ENCODE measurements at regions not wholly inside any gene's neighbourhood (a gene's known extent, or its start where the extent isn't known, plus 50 kb on each side); places are given as distances from the start of the nearest gene placed in this dataset.
"Not testable (repeated sequence)": the region's sequence is repeated elsewhere in the genome, so short reads cannot be mapped to it uniquely, and the experiment has no call there.

DNA sequence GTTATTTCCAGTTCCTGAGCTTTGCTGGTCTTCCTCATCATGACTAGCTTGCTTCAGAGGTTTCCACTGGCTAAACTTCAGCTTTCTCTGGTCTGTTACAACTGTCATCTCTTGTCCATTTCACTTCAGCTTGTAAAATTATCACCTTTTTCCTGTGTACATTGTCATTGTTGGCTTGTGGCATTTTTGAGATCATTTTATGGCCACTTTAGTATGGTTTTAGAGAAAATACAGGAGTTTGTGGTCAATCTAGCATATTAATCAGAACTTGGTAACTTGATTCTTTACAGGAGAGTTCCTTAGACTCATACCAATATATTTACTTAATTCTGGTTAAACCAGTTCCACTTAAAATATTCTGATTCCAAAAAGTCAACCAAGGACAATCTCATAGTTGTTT lies 235.9 kb upstream of the KITLG start:
- DNase-seq (ENCODE audit: low spot score), result no peak

- no peak for DNase-seq (ENCODE audit: low spot score)
Measured at GRCh38 chr12:88814779-88815178, 234.5 kb upstream of the KITLG start.

- DNase-seq (ENCODE audit: low spot score), result no peak
Measured at GRCh38 chr12:88812610-88813009, 232.3 kb upstream of the KITLG start.

DNA sequence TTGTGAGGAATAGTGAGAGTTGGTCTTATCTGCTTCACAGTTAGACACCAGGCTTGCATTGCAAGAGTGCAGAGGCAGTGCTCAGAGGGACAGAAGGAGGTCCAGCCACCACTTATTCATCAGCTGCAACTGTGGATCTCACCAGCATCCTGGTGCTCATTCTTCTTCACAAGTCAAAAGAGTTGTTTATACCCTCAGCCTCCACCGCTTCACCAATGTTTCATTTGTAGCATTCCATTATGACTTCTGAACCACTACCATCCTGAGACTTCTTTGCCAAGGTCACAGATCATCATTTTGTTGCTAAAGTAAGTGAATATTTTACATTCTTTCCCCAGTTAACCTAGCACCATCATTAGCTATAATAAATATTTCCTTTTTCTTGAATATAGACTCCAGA lies 230.5 kb upstream of the KITLG start:
- DNase-seq (ENCODE audit: low spot score), result no peak

GRCh38 chr12:88809841-88810240 lies 229.6 kb upstream of the KITLG start:
- DNase-seq (ENCODE audit: low spot score), result not testable (repeated sequence)

DNA sequence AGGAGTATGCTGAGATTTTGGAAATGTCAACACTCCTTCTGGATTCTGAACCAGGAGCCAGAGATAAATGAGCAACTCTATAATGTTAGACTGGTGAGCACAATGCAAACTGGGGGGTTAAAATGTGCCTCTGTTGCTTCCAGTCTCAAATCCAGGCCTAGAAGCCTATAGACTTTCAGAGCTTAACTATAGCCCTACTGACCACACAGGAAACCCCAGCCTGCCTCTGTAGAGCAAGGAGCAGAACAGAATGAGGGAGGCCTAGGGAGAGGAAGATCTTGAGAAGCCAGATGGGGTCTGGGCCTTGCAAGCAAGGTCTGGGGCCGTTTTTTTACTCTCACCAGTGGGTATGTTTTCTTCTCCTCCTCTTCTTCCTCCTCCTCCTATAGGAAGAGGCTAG lies 225.4 kb upstream of the KITLG start:
- no peak for DNase-seq (ENCODE audit: low spot score)

GRCh38 chr12:88805286-88805685 lies 225.0 kb upstream of the KITLG start:
- DNase-seq (ENCODE audit: low spot score), result no peak

DNA sequence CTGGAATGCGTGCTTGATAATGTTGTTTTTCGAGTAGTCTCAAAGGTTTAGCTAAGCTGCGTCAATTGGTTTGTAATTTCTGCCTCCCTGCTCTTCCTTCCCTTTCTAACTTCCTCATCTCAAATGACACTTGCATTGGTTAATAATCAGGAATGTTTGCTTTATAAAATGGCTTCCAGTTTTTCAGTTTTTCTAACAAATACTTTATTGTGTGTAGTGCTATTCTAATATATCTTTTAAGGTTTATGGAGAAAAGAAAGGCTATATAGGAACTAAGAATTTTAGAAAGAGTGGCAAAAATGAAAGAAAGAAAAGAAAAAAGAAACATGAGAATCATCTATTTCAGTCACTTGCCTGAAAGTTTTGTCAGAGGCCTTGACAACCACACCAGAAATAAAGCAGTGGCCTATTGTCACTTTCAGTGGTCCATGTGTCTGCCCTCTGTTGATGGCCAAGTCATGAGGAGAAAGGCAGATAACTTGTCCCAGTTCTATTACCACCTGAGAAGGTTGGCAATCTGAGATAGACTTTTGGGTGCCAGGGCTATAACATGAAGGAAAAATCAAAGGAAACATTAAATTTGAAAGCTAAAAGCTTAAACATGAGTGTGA lies 221.9 kb upstream of the KITLG start:
- DNase-seq (ENCODE audit: low spot score), result no peak

DNA sequence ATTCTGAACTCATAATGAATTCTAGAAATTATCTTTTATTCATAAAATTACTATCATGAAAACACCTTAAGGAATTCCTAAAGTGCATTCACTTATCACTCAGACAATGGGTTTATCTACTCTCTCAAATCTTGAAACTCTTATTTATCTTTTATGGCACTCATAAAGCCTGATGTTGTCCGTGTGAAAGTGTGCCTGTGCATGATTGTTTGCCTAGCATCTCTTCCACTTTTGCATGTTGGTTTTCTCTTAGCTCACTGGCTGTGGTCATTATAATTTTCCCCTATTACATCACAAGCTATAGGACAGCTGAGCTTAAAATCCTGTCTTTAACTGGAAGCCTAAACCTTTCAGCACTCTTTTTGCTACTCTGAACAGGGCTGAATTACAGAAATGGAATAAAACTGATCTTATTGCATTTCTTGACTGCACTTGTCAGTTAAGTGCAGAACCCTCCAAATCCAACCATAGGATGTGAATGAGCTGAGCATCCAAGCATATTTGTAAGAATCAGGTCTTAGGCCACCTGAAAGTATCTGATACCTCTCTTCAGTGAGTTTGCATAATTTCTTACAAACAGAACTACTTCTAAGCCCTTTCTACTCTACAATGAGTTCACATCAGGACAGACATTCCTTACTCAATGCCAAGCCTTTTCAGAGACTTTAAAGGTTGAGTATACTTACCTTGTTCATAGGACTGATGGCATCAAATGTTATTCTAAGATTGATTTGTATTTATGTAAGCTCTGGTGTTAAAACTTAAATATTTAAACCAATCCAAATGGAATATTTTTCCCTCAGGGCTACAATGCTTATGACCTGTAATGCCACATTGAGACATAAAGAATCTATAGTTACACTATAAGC lies 221.2 kb upstream of the KITLG start:
- DNase-seq (ENCODE audit: low spot score), result no peak

DNA sequence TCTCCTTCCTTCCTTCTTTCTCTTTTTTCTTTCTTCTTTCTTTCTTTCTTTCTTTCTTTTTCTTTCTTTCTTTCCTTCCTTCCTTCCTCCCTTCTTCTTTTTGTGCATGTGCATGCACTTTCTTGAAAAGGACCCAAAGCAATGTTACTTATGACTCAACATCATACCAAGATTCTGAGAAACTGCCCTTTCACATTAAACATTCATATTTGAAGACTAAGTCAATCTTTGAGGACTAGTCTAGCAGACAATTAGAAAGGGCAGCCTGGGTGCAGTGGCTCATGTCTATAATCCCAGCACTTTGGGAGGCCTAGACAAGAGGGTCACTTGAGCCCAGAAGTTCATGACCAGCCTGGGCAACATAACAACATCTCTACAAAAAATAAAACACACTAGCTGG lies 212.8 kb upstream of the KITLG start:
- DNase-seq (ENCODE audit: low spot score), result no peak

DNA sequence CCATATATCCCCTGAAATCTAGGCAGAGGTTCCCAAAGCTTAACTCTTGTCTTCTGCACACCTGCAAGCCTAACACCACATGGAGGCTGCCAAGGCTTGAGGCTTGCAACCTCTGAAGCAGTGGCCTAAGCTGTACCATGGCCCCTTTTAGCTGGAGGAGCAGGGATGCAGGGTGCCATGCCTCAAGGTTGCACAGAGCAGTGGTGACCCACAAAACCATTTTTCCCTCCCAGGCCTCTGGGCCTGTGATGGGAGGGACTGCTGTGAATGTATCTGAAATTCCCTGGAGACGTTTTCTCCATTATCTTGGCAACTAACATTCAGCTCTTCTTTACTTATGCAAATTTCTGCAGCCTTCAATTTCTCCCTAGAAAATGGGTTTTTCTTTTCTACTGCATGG lies 210.0 kb upstream of the KITLG start:
- DNase-seq (ENCODE audit: low spot score), result no peak

- no peak for DNase-seq (ENCODE audit: low spot score)
Measured at GRCh38 chr12:88784166-88784565, 203.9 kb upstream of the KITLG start.

DNA sequence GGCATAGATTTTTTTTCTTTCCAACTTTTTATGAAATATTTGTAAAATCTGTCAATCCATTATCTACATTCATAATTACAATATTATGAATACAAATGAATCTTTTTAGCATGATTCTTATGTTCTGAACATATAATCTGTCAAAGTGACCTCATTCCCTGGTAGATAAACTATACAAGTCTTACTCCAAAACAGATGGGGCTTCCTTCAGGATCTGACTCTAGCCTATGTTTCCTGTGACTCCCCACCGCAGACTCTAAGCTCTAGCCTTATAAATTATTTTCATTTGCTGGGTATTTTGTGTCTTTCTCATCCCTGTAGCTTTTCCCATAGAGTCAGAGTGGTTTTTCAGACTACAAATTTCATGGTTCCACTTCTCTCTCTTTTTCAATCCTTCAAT lies 202.1 kb upstream of the KITLG start:
- no peak for DNase-seq (ENCODE audit: low spot score)

GRCh38 chr12:88781909-88782308 lies 201.6 kb upstream of the KITLG start:
- DNase-seq (ENCODE audit: low spot score), result no peak

DNA sequence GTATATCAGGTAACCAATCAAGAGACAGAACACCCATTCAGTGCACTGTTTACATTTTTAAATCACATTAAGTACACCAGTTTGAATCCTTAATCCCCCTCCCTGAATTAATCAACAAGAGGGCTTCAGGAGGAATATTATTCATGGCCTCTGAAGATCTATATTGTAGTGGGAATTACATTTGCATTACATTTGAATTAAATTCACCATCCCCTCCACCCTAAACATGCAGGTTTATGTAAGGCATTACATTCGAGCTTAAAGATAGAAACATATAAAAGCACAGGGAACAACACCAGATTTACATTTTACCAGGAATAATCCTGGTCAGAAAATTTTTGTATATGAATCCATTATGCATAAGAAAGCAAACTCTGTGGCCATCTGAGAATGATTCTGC lies 197.8 kb upstream of the KITLG start:
- no peak for DNase-seq (ENCODE audit: low spot score)

GRCh38 chr12:88775742-88776151 lies 195.5 kb upstream of the KITLG start:
- DNase-seq (ENCODE audit: low spot score), result no peak

GRCh38 chr12:88767699-88768098 lies 187.4 kb upstream of the KITLG start:
- no peak for DNase-seq (ENCODE audit: low spot score)

GRCh38 chr12:88764781-88765480 lies 184.7 kb upstream of the KITLG start:
- DNase-seq (ENCODE audit: low spot score), result no peak

GRCh38 chr12:88763536-88764100 lies 183.3 kb upstream of the KITLG start:
- DNase-seq (ENCODE audit: low spot score), result no peak

DNA sequence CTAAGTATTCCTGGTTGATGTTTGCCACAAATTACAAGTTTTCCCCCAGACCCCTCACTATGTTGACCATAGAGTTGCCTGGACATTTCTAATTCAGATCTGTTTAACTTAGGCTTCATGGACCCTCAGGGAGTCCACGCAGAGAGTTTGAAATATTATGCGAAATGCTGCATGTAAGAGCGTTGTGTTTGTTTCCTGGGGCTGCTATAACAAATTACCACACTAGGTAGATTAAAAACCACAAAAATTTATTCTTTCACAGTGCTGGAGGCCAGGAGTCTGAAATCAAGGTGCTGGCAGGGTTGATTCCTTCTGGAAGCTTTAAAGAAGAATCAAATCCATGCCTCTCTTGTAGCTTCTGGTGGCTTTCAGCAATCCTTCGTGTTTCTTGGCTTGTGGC lies 177.9 kb upstream of the KITLG start:
- DNase-seq (ENCODE audit: low spot score), result no peak

GRCh38 chr12:88756917-88757316 lies 176.6 kb upstream of the KITLG start:
- no peak for DNase-seq (ENCODE audit: low spot score)

DNA sequence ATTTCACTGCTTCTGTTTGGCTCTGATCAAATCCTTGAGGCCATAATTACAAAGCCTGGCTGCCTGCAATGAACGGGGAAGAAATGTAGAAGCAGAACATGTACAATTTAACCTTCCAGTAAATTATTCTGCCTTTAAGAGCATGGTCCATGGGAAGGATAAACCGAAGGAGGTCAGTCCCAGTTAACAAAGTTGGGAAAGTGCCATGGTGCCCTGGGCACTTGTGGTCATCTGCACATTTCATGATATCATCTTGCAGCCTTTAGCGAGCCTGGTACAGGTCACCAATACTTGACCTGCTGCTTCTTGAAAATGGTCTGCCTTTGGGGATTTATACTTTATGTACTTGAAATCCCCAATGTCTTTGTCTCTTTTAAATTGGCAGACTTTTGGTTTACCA lies 175.9 kb upstream of the KITLG start:
- no peak for DNase-seq (ENCODE audit: low spot score)

GRCh38 chr12:88753707-88754106 lies 173.4 kb upstream of the KITLG start:
- DNase-seq (ENCODE audit: low spot score), result no peak
